22Rv1 (cell line): ENCODE measurements at regions not wholly inside any gene's neighbourhood (a gene's known extent, or its start where the extent isn't known, plus 50 kb on each side); places are given as distances from the start of the nearest gene placed in this dataset.

Experiments used
- H3K27ac ChIP-seq: fragments of 450-650 bp; 2 replicates; pipeline ENCODE4 v1.5.1; 2017
- ZFX ChIP-seq: fragments of 450-650 bp; IDR thresholded peaks from 2 replicates; pipeline ENCODE4 v1.6.1; 2017; ENCODE audit warnings: antibody characterized with exemption, borderline replicate concordance
- TF ChIP-seq, protein P1 (sequence below): fragments of 450-650 bp; IDR thresholded peaks from 2 replicates; pipeline ENCODE4 v1.5.1; 2017; ENCODE audit warnings: mild to moderate bottlenecking

DNA sequence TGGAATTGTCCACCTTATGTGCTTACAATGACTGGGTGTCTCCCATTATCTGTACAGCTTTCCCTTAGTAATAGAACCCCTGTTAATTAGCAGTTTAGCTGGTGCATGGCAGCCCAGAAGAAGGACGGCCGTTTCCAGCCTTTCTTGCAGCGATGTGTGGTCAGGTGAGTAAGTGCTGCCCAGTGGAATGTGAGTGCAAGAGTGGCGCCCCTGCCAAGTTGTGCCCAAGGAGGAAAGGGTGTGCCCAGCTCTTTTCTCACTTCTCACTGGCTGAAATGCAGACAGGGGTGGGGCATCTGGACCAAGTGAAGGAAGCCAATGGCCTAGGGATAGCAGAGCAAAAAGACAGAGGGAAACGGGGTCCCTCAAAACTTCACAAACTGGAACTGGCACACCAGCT is 296.8 kb downstream of the PREX1 start:
- no peak for TF ChIP-seq ZFX
- TF ChIP-seq, protein P1, sequence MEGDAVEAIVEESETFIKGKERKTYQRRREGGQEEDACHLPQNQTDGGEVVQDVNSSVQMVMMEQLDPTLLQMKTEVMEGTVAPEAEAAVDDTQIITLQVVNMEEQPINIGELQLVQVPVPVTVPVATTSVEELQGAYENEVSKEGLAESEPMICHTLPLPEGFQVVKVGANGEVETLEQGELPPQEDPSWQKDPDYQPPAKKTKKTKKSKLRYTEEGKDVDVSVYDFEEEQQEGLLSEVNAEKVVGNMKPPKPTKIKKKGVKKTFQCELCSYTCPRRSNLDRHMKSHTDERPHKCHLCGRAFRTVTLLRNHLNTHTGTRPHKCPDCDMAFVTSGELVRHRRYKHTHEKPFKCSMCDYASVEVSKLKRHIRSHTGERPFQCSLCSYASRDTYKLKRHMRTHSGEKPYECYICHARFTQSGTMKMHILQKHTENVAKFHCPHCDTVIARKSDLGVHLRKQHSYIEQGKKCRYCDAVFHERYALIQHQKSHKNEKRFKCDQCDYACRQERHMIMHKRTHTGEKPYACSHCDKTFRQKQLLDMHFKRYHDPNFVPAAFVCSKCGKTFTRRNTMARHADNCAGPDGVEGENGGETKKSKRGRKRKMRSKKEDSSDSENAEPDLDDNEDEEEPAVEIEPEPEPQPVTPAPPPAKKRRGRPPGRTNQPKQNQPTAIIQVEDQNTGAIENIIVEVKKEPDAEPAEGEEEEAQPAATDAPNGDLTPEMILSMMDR: no peak
- no peak overlapping the region for H3K27ac ChIP-seq

DNA sequence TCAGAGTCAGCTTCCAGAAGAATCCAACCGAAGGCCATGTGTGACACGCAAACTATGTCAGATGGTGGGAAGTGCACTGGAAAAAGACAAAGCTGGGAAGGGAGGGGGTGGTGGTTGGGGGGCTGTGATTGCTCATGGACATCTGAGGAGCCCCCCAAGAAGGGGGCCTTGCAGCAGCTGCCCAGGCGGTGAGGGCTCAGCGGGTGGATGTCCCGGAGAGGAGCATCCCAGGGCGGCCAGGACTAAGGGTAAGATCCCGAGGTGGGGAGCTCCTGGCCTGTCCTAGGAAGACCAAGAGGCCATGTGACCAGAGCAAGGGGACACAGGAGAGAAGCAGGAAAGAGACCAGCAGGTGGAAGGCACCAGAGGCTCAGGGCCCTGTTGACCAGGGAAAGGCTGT is 299.5 kb downstream of the PREX1 start:
- TF ChIP-seq, protein P1: no peak
- TF ChIP-seq ZFX: no peak
- H3K27ac ChIP-seq: no peak overlapping the region

- no peak for TF ChIP-seq ZFX
- TF ChIP-seq, protein P1: no peak
- no peak overlapping the region for H3K27ac ChIP-seq
Measured at GRCh38 chr20:48527771-48528170, 300.0 kb downstream of the PREX1 start.

GRCh38 chr20:48526936-48527335 is 300.9 kb downstream of the PREX1 start:
- no peak overlapping the region for H3K27ac ChIP-seq
- TF ChIP-seq, protein P1: no peak
- no peak for TF ChIP-seq ZFX

DNA sequence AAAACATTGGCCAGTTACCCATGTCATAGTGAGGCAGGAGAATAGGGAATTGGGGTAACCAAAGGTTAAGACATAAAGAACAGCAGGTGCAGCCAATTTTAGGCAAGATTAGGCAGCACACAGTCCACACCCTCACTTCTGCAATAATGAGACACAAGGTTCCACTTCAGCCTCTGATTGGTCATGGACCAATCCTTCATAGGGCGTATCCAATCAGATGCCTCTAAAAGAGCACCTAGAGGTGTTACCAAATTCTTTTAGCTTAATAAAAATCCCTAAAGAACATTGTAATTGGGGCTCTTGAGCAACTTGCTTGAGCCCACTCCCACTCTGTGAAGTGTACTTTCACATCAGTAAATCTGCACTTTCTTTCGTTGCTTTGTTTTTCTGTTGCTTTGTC is 302.4 kb downstream of the PREX1 start:
- TF ChIP-seq, protein P1: no peak
- TF ChIP-seq ZFX: no peak
- H3K27ac ChIP-seq: no peak overlapping the region

DNA sequence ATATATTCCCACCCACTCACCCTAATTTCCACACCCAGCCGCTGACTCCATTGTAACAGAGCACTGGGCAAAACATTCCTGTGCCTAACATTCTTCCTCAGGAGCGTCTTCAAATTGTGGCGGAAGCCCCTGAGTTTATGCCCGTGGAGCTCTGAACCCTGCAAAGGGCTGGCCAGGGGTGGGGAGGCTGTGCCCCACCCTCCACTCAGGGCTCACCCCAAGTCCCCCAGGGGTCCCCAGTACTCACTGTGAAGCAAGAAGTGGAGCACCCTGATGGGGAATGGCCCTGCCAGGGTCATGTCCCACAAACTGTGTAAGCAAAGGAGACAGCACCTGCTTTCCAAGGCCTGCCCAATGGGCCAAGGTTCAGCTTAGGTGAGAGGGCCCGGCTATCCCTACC is 303.2 kb downstream of the PREX1 start:
- TF ChIP-seq, protein P1: no peak
- no peak for TF ChIP-seq ZFX

DNA sequence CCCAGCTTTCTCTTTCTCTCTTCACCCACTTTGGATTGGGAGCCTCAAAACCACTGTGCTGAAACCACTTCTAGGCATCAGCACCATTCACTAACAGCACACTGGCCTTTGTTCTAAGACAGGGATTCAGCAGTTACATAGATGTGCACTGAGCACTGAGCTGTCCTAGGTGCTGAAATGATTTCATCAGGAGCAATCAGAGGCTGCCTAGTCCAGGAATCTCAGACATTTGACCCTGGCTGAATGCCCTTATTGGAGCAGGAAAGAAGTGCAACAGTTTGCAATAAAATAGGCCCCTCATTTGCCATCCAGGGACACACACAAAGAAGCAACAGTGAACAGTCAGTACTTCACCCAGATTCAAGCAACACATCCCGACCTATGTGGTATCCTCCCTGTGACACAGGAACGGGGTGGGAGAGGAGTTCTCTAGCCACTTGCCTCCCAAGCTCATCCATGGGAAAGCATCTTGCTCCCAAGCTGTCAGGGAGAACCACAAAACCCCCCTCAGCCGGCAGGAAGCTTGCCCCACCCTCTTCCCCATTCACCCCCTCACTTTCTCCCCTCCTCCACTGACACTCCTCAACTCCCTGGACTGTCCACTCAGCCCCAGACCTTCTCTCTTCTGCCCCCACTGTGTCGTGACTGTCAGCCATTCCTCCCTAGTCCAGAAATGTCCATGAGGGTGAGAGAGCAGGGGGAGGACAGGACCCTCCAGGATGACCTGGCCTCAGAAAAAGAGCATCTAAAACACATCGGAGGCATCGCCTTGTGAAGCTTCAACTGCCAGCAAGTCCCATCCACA is 304.4 kb downstream of the PREX1 start:
- H3K27ac ChIP-seq: no peak overlapping the region
- TF ChIP-seq ZFX: no peak
- TF ChIP-seq, protein P1: no peak

More for the DNA sequence above, 303.2 kb downstream of the PREX1 start:
- H3K27ac ChIP-seq: no peak overlapping the region
